Upper lobe of left lung (tissue), 6 donors: ENCODE measurements at regions not wholly inside any gene's neighbourhood (a gene's known extent, or its start where the extent isn't known, plus 50 kb on each side); places are given as distances from the start of the nearest gene placed in this dataset.

ENCODE experiments used
- ATAC-seq, 2 donors: fragments of 200-7000 bp; cut with Tn5 transposase; one replicate each; pipeline ENCODE4 v1.9.1; 2022; ENCODE audit warnings: mild to moderate bottlenecking in 2 of 2, moderate library complexity in 2 of 2; ENCODE audit not compliant: low FRiP score in 2 of 2
- DNase-seq, 2 donors: peaks; one replicate each; pipeline ENCODE4 v3.0.0-alpha.2; 2019 to 2020
- H3K27ac ChIP-seq, 4 donors: fragments of 200-600 bp; sonication (generic); one replicate each; pipeline ENCODE4 v1.5.1; 2016 to 2019
- H3K27me3 ChIP-seq, 4 donors: fragments of 200-600 bp; sonication (generic); one replicate each; pipeline ENCODE4 v1.5.1; 2017 to 2019
- H3K36me3 ChIP-seq, 4 donors: fragments of 200-600 bp; sonication (generic); one replicate each; pipeline ENCODE4 v1.5.1; 2016 to 2019
- H3K4me1 ChIP-seq, 4 donors: fragments of 200-600 bp; sonication (generic); one replicate each; pipeline ENCODE4 v1.5.1; 2018 to 2019
- H3K4me3 ChIP-seq, 4 donors: fragments of 200-600 bp; sonication (generic); one replicate each; pipeline ENCODE4 v1.5.1; 2017 to 2019; ENCODE audit warnings: mild to moderate bottlenecking in 2 of 4, moderate library complexity in 1 of 4
- H3K9me3 ChIP-seq, 4 donors: fragments of 200-600 bp; sonication (generic); one replicate each; pipeline ENCODE4 v1.5.1; 2018 to 2019
- CTCF ChIP-seq, 6 experiments: fragments of 450-650 bp in 4 of 6; fragments of 200-600 bp in 2 of 6; sonication (generic) in 2 of 6; IDR thresholded peaks; one replicate each; pipeline ENCODE4 v1.5.1; 2016 to 2019; ENCODE audit warnings: antibody characterized with exemption in 6 of 6
- EP300 ChIP-seq, 4 donors: sonication (generic); formaldehyde crosslinking; IDR thresholded peaks; one replicate each; pipeline ENCODE4 v1.5.1; 2017; ENCODE audit warnings: antibody characterized with exemption in 4 of 4, control low read depth in 2 of 4
- POLR2A ChIP-seq, 4 donors: fragments of 450-650 bp; IDR thresholded peaks; one replicate each; pipeline ENCODE4 v1.5.1; 2016 to 2017; ENCODE audit warnings: antibody characterized with exemption in 4 of 4, mild to moderate bottlenecking in 2 of 4
- POLR2AphosphoS5 ChIP-seq, 2 donors: sonication (generic); formaldehyde crosslinking; IDR thresholded peaks; one replicate each; pipeline ENCODE4 v1.5.1; 2017; ENCODE audit warnings: antibody characterized with exemption in 2 of 2
- WGBS, 2 donors: methylation state at CpG; one replicate each; pipeline ENCODE4 v1.1.5; 2017 to 2018; 5-methylcytosine and 5-hydroxymethylcytosine counted together
- donor health status: DM: no; HTN: no; CAD: no; lungs with moderate emphysema.
- donor health status: DM: no; HTN: yes; CAD: no; lungs with severe emphysema.

GRCh38 chr5:135112008-135112725 is 78.1 kb upstream of the PITX1 start:
- Histone ChIP-seq H3K4me1 (peaks cover 0 to 6% (median 3%) of the 10 kb centered on the region in 4 donors), H3K4me3 (no peak overlapping the region), H3K9me3 (no peaks in the 10 kb centered on the region), H3K36me3 (no peaks in the 10 kb centered on the region), H3K27me3 (no peaks in the 10 kb centered on the region), H3K27ac (no peak overlapping the region)
- no peak for TF ChIP-seq CTCF (IDR thresholded peaks at IDR 0.05)
- TF ChIP-seq EP300 (IDR thresholded peaks at IDR 0.05), result no peak
- TF ChIP-seq POLR2AphosphoS5 (IDR thresholded peaks at IDR 0.05), result no peak
- no peak for TF ChIP-seq POLR2A (IDR thresholded peaks at IDR 0.05)
- WGBS, 2 donors, result 61 to 75% methylated on average over 5 to 10 of the region's 10 CpGs
- ATAC-seq (no peak), DNase-seq (no peak)

- 73 to 74% methylated on average over 8 to 11 of the region's 11 CpGs for WGBS, 2 donors
- H3K9me3 ChIP-seq, result no peaks in the 10 kb centered on the region
- H3K4me1 ChIP-seq, result peaks cover 0 to 3% (median 1%) of the 10 kb centered on the region in 4 donors
- no peaks in the 10 kb centered on the region for H3K27me3 ChIP-seq
- no peak overlapping the region for H3K27ac ChIP-seq
- no peak for TF ChIP-seq POLR2AphosphoS5 (IDR thresholded peaks at IDR 0.05)
- no peaks in the 10 kb centered on the region for H3K36me3 ChIP-seq
- no peak for DNase-seq
- peak in 1 of 2 donors; percentile 59 for ATAC-seq
- H3K4me3 ChIP-seq, result no peak overlapping the region
Observed at GRCh38 chr5:135110785-135111596, 77.0 kb upstream of the PITX1 start.

- no peak for TF ChIP-seq POLR2A (IDR thresholded peaks at IDR 0.05)
- no peak for TF ChIP-seq EP300 (IDR thresholded peaks at IDR 0.05)
- TF ChIP-seq POLR2AphosphoS5 (IDR thresholded peaks at IDR 0.05), result no peak
- TF ChIP-seq CTCF (IDR thresholded peaks at IDR 0.05), result no peak
- no peak for ATAC-seq
- Histone ChIP-seq H3K9me3 (no peaks in the 10 kb centered on the region), H3K4me1 (no peaks in the 10 kb centered on the region), H3K4me3 (no peak overlapping the region), H3K36me3 (no peaks in the 10 kb centered on the region), H3K27ac (no peak overlapping the region), H3K27me3 (no peaks in the 10 kb centered on the region)
- 83 to 93% methylated on average over 4 to 7 of the region's 7 CpGs for WGBS, 2 donors
- DNase-seq, result no peak
Observed at GRCh38 chr5:135108992-135109391, 75.0 kb upstream of the PITX1 start.

- Histone ChIP-seq H3K27me3 (no peaks in the 10 kb centered on the region), H3K9me3 (no peaks in the 10 kb centered on the region), H3K4me1 (no peaks in the 10 kb centered on the region), H3K36me3 (no peaks in the 10 kb centered on the region), H3K27ac (no peak overlapping the region), H3K4me3 (no peak overlapping the region)
- TF ChIP-seq POLR2AphosphoS5 (IDR thresholded peaks at IDR 0.05) (no peak), CTCF (IDR thresholded peaks at IDR 0.05) (no peak), POLR2A (IDR thresholded peaks at IDR 0.05) (no peak), EP300 (IDR thresholded peaks at IDR 0.05) (no peak)
- no peak for ATAC-seq
- WGBS, 2 donors, result 94 to 100% methylated on average over 3 of the region's 3 CpGs
- DNase-seq, result no peak
Observed at GRCh38 chr5:135108569-135108968, 74.5 kb upstream of the PITX1 start.

GRCh38 chr5:135107986-135108385 is 74.0 kb upstream of the PITX1 start:
- H3K4me3 ChIP-seq, result no peak overlapping the region
- DNase-seq, result no peak
- H3K4me1 ChIP-seq, result no peaks in the 10 kb centered on the region
- no peak overlapping the region for H3K27ac ChIP-seq
- no peak for ATAC-seq
- no peaks in the 10 kb centered on the region for H3K36me3 ChIP-seq
- H3K27me3 ChIP-seq, result no peaks in the 10 kb centered on the region
- TF ChIP-seq POLR2A (IDR thresholded peaks at IDR 0.05) (no peak), EP300 (IDR thresholded peaks at IDR 0.05) (no peak), CTCF (IDR thresholded peaks at IDR 0.05) (no peak), POLR2AphosphoS5 (IDR thresholded peaks at IDR 0.05) (no peak)
- WGBS, 2 donors, result 90% methylated on average over 3 of the region's 3 CpGs; no CpG with 5 or more reads in 1 of the 2 donors
- no peaks in the 10 kb centered on the region for H3K9me3 ChIP-seq
